ENCODE measurements at regions not wholly inside any gene's neighbourhood (a gene's known extent, or its start where the extent isn't known, plus 50 kb on each side); places are given as distances from the start of the nearest gene placed in this dataset.

DNA sequence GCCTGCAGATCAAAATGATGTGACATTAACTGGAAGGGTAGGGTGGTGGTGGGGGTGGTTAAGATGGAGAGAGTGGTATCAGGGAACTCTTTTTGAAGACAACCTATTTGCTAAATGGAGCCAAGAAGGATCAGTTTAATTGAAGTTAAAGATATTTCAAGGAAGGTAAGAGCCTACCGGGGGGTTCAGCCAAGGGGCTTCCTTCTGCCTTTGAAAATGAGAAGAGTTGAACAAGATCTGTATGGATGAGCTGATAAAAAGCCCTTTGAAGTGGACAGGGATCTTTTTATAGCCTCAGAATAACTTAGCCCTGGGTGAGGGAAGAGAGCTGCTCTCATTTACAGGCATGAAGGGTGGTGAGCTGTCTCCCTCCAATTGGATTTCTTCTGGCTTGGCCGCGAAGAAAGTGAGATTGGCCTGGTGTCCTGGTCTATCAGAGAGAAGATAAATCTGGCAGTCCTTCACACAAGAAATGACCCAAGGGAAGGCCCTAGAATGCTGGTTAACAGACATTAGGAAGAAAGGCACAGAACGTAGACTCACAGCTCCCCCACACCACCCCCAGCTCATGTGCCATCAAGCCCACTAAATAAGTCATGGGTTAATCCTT lies 439.8 kb downstream of the TNS1 start:
- H3K36me3 Mint-ChIP-seq (ENCODE audit: low read depth): peaks cover 8% of the 10 kb centered on the region; the same call in 2 of the 3 replicates
- no peak overlapping the region for H3K4me3 Mint-ChIP-seq
- Histone ChIP-seq H3K4me2 (no peak overlapping the region), H3F3A (replicated peaks; ENCODE audit: low read depth) (no peaks in the 10 kb centered on the region), H3K27me3 (ENCODE audit: insufficient read depth) (no peaks in the 10 kb centered on the region), H2AFZ (no peak overlapping the region), H3K9me2 (ENCODE audit: insufficient read depth) (0 out of 2 replicates have a peak, but pooled peaks cover 15% of the 10 kb centered on the region), H3K4me3 (no peak overlapping the region), H3K36me3 (ENCODE audit: insufficient read depth) (peaks cover 6% of the 10 kb centered on the region), H3K4me1 (ENCODE audit: insufficient read depth) (no peaks in the 10 kb centered on the region), H3K27ac (ENCODE audit: low read depth) (no peak overlapping the region), H4K20me1 (replicated peaks; ENCODE audit: insufficient read depth) (no peaks in the 10 kb centered on the region), H3K79me2 (replicated peaks; ENCODE audit: insufficient read depth) (no peaks in the 10 kb centered on the region)
- TF ChIP-seq, protein P1, sequence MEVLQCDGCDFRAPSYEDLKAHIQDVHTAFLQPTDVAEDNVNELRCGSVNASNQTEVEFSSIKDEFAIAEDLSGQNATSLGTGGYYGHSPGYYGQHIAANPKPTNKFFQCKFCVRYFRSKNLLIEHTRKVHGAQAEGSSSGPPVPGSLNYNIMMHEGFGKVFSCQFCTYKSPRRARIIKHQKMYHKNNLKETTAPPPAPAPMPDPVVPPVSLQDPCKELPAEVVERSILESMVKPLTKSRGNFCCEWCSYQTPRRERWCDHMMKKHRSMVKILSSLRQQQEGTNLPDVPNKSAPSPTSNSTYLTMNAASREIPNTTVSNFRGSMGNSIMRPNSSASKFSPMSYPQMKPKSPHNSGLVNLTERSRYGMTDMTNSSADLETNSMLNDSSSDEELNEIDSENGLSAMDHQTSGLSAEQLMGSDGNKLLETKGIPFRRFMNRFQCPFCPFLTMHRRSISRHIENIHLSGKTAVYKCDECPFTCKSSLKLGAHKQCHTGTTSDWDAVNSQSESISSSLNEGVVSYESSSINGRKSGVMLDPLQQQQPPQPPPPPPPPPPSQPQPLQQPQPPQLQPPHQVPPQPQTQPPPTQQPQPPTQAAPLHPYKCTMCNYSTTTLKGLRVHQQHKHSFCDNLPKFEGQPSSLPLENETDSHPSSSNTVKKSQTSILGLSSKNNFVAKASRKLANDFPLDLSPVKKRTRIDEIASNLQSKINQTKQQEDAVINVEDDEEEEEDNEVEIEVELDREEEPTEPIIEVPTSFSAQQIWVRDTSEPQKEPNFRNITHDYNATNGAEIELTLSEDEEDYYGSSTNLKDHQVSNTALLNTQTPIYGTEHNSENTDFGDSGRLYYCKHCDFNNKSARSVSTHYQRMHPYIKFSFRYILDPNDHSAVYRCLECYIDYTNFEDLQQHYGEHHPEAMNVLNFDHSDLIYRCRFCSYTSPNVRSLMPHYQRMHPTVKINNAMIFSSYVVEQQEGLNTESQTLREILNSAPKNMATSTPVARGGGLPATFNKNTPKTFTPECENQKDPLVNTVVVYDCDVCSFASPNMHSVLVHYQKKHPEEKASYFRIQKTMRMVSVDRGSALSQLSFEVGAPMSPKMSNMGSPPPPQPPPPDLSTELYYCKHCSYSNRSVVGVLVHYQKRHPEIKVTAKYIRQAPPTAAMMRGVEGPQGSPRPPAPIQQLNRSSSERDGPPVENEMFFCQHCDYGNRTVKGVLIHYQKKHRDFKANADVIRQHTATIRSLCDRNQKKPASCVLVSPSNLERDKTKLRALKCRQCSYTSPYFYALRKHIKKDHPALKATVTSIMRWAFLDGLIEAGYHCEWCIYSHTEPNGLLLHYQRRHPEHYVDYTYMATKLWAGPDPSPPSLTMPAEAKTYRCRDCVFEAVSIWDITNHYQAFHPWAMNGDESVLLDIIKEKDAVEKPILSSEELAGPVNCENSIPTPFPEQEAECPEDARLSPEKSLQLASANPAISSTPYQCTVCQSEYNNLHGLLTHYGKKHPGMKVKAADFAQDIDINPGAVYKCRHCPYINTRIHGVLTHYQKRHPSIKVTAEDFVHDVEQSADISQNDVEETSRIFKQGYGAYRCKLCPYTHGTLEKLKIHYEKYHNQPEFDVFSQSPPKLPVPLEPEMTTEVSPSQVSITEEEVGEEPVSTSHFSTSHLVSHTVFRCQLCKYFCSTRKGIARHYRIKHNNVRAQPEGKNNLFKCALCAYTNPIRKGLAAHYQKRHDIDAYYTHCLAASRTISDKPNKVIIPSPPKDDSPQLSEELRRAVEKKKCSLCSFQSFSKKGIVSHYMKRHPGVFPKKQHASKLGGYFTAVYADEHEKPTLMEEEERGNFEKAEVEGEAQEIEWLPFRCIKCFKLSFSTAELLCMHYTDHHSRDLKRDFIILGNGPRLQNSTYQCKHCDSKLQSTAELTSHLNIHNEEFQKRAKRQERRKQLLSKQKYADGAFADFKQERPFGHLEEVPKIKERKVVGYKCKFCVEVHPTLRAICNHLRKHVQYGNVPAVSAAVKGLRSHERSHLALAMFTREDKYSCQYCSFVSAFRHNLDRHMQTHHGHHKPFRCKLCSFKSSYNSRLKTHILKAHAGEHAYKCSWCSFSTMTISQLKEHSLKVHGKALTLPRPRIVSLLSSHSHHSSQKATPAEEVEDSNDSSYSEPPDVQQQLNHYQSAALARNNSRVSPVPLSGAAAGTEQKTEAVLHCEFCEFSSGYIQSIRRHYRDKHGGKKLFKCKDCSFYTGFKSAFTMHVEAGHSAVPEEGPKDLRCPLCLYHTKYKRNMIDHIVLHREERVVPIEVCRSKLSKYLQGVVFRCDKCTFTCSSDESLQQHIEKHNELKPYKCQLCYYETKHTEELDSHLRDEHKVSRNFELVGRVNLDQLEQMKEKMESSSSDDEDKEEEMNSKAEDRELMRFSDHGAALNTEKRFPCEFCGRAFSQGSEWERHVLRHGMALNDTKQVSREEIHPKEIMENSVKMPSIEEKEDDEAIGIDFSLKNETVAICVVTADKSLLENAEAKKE (CRISPR knock-in tag; IDR thresholded peaks at IDR 0.05): no peak
- TF ChIP-seq NANOG (IDR thresholded peaks at IDR 0.05; ENCODE audit: borderline replicate concordance): no peak
- TF ChIP-seq, protein P2, sequence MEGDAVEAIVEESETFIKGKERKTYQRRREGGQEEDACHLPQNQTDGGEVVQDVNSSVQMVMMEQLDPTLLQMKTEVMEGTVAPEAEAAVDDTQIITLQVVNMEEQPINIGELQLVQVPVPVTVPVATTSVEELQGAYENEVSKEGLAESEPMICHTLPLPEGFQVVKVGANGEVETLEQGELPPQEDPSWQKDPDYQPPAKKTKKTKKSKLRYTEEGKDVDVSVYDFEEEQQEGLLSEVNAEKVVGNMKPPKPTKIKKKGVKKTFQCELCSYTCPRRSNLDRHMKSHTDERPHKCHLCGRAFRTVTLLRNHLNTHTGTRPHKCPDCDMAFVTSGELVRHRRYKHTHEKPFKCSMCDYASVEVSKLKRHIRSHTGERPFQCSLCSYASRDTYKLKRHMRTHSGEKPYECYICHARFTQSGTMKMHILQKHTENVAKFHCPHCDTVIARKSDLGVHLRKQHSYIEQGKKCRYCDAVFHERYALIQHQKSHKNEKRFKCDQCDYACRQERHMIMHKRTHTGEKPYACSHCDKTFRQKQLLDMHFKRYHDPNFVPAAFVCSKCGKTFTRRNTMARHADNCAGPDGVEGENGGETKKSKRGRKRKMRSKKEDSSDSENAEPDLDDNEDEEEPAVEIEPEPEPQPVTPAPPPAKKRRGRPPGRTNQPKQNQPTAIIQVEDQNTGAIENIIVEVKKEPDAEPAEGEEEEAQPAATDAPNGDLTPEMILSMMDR (conservative IDR thresholded peaks at IDR 0.05; ENCODE audit: low read depth in 2 of 2): no peak
- no peak for TF ChIP-seq CREB1 (CRISPR knock-in tag; IDR thresholded peaks at IDR 0.05; ENCODE audit: low read depth)
- no peak for TF ChIP-seq STAT1 (IDR thresholded peaks at IDR 0.05; ENCODE audit: unreplicated experiment)
- no peak for TF ChIP-seq POLR2AphosphoS5 (IDR thresholded peaks at IDR 0.05; ENCODE audit: low read depth)
- TF ChIP-seq JUNB (IDR thresholded peaks at IDR 0.05; ENCODE audit: unreplicated experiment): no peak
- no peak for TF ChIP-seq ZNF331 (CRISPR knock-in tag; IDR thresholded peaks at IDR 0.05; ENCODE audit: low read depth)
- no peak for TF ChIP-seq EZH2 (IDR thresholded peaks at IDR 0.05; ENCODE audit: low read depth, unreplicated experiment)
- TF ChIP-seq, protein P3, sequence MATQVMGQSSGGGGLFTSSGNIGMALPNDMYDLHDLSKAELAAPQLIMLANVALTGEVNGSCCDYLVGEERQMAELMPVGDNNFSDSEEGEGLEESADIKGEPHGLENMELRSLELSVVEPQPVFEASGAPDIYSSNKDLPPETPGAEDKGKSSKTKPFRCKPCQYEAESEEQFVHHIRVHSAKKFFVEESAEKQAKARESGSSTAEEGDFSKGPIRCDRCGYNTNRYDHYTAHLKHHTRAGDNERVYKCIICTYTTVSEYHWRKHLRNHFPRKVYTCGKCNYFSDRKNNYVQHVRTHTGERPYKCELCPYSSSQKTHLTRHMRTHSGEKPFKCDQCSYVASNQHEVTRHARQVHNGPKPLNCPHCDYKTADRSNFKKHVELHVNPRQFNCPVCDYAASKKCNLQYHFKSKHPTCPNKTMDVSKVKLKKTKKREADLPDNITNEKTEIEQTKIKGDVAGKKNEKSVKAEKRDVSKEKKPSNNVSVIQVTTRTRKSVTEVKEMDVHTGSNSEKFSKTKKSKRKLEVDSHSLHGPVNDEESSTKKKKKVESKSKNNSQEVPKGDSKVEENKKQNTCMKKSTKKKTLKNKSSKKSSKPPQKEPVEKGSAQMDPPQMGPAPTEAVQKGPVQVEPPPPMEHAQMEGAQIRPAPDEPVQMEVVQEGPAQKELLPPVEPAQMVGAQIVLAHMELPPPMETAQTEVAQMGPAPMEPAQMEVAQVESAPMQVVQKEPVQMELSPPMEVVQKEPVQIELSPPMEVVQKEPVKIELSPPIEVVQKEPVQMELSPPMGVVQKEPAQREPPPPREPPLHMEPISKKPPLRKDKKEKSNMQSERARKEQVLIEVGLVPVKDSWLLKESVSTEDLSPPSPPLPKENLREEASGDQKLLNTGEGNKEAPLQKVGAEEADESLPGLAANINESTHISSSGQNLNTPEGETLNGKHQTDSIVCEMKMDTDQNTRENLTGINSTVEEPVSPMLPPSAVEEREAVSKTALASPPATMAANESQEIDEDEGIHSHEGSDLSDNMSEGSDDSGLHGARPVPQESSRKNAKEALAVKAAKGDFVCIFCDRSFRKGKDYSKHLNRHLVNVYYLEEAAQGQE (IDR thresholded peaks at IDR 0.05; ENCODE audit: unreplicated experiment): no peak
- TF ChIP-seq, protein P4, sequence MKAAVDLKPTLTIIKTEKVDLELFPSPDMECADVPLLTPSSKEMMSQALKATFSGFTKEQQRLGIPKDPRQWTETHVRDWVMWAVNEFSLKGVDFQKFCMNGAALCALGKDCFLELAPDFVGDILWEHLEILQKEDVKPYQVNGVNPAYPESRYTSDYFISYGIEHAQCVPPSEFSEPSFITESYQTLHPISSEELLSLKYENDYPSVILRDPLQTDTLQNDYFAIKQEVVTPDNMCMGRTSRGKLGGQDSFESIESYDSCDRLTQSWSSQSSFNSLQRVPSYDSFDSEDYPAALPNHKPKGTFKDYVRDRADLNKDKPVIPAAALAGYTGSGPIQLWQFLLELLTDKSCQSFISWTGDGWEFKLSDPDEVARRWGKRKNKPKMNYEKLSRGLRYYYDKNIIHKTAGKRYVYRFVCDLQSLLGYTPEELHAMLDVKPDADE (IDR thresholded peaks at IDR 0.05): no peak
- TF ChIP-seq EZH2phosphoT487 (IDR thresholded peaks at IDR 0.05; ENCODE audit: unreplicated experiment): no peak
- no peak for TF ChIP-seq ZNF114 (CRISPR knock-in tag; IDR thresholded peaks at IDR 0.05)
- no peak for ATAC-seq
- peaks cover 7% of the 10 kb centered on the region for H3K27me3 Mint-ChIP-seq (ENCODE audit: insufficient read depth, low read depth, poor library complexity)
- H3K4me1 Mint-ChIP-seq: no peaks in the 10 kb centered on the region
- no peak overlapping the region for H3K27ac Mint-ChIP-seq
- no peak for DNase-seq (ENCODE audit: low spot score)
- peaks cover 18% of the 10 kb centered on the region for H3K9me3 Mint-ChIP-seq
